Smooth muscle cell (in vitro differentiated cells): ENCODE measurements at regions not wholly inside any gene's neighbourhood (a gene's known extent, or its start where the extent isn't known, plus 50 kb on each side); places are given as distances from the start of the nearest gene placed in this dataset.

Source experiments
- DNase-seq: peaks from one replicate; lab custom pipeline; 2025; ENCODE audit not compliant: unreplicated experiment; lab: John Stamatoyannopoulos, UW
- H2AFZ ChIP-seq: fragments of 200-600 bp; sonication (generic); 2 replicates; pipeline ENCODE4 v1.6.0; 2016; ENCODE audit warnings: antibody characterized with exemption, low read depth, mild to moderate bottlenecking
- H3F3A ChIP-seq: fragments of 200-600 bp; sonication (generic); 2 replicates; pipeline ENCODE4 v1.6.0; 2017; ENCODE audit warnings: antibody characterized with exemption, low read depth
- H3K27ac ChIP-seq: fragments of 200-600 bp; sonication (generic); 2 replicates; pipeline ENCODE4 v1.5.1; 2016; ENCODE audit warnings: low read depth, mild to moderate bottlenecking
- H3K27me3 ChIP-seq: fragments of 200-600 bp; sonication (generic); 2 replicates; pipeline ENCODE4 v1.6.1; 2016; ENCODE audit warnings: low read depth, mild to moderate bottlenecking
- H3K36me3 ChIP-seq: fragments of 200-600 bp; sonication (generic); 2 replicates; pipeline ENCODE4 v1.5.1; 2016; ENCODE audit warnings: low read depth
- H3K4me1 ChIP-seq: fragments of 200-600 bp; sonication (generic); 2 replicates; pipeline ENCODE4 v1.5.1; 2016; ENCODE audit warnings: low read depth
- H3K4me2 ChIP-seq: fragments of 200-600 bp; sonication (generic); 2 replicates; pipeline ENCODE4 v1.6.0; 2016; ENCODE audit warnings: mild to moderate bottlenecking
- H3K4me3 ChIP-seq: fragments of 200-600 bp; sonication (generic); 2 replicates; pipeline ENCODE4 v1.5.1; 2016; ENCODE audit warnings: mild to moderate bottlenecking
- H3K79me2 ChIP-seq: fragments of 200-600 bp; sonication (generic); 2 replicates; pipeline ENCODE4 v1.6.0; 2016; ENCODE audit warnings: low read depth, mild to moderate bottlenecking
- H3K9ac ChIP-seq: fragments of 200-600 bp; sonication (generic); 2 replicates; pipeline ENCODE4 v1.6.0; 2016; ENCODE audit warnings: low read depth
- H3K9me3 ChIP-seq: fragments of 200-600 bp; sonication (generic); replicated peaks from 2 replicates; pipeline ENCODE4 v1.5.1; 2016; ENCODE audit warnings: low read depth
- H4K20me1 ChIP-seq: fragments of 200-600 bp; sonication (generic); 2 replicates; pipeline ENCODE4 v1.6.0; 2016; ENCODE audit warnings: low read depth
- CTCF ChIP-seq: fragments of 200-600 bp; sonication (generic); IDR thresholded peaks from 2 replicates; pipeline ENCODE4 v1.5.1; 2017; ENCODE audit warnings: borderline replicate concordance, mild to moderate bottlenecking, antibody characterized with exemption; ENCODE audit not compliant: insufficient read depth, poor library complexity, severe bottlenecking
- WGBS: methylation state at CpG from one replicate; pipeline ENCODE4 v1.1.7; 2016; ENCODE audit warnings: low lambda C conversion rate; 5-methylcytosine and 5-hydroxymethylcytosine counted together

- no peak overlapping the region for H3K9ac ChIP-seq
- H3F3A ChIP-seq: no peaks in the 10 kb centered on the region
- 81% methylated on average over 5 of the region's 5 CpGs for WGBS
- no peaks in the 10 kb centered on the region for H3K4me1 ChIP-seq
- H4K20me1 ChIP-seq: no peaks in the 10 kb centered on the region
- no peak overlapping the region for H2AFZ ChIP-seq
- no peak overlapping the region for H3K4me3 ChIP-seq
- no peak for DNase-seq
- no peak overlapping the region for H3K4me2 ChIP-seq
- no peak overlapping the region for H3K27ac ChIP-seq
- no peaks in the 10 kb centered on the region for H3K36me3 ChIP-seq
- H3K79me2 ChIP-seq: no peaks in the 10 kb centered on the region
- H3K27me3 ChIP-seq: no peaks in the 10 kb centered on the region
- H3K9me3 ChIP-seq: no peaks in the 10 kb centered on the region
- no peak for TF ChIP-seq CTCF
Measured at GRCh38 chr11:86726770-86727504, 54.5 kb upstream of the ME3 start.

GRCh38 chr11:86726118-86726753, 53.8 kb upstream of the ME3 start:
- Histone ChIP-seq H3K36me3 (no peaks in the 10 kb centered on the region), H4K20me1 (no peaks in the 10 kb centered on the region), H3K4me1 (no peaks in the 10 kb centered on the region), H3K27ac (peak overlapping the region; percentile 62), H3K4me3 (no peak overlapping the region), H2AFZ (no peak overlapping the region), H3K79me2 (no peaks in the 10 kb centered on the region), H3F3A (no peaks in the 10 kb centered on the region), H3K27me3 (no peaks in the 10 kb centered on the region), H3K4me2 (no peak overlapping the region), H3K9me3 (no peaks in the 10 kb centered on the region), H3K9ac (no peak overlapping the region)
- WGBS: 85% methylated on average over 2 of the region's 2 CpGs
- no peak for TF ChIP-seq CTCF
- DNase-seq: no peak

GRCh38 chr11:86724137-86724536, 51.7 kb upstream of the ME3 start:
- DNase-seq: no peak
- Histone ChIP-seq H3K4me3 (no peak overlapping the region), H3K4me1 (peaks cover 12% of the 10 kb centered on the region), H3F3A (peaks cover 3% of the 10 kb centered on the region), H3K27ac (no peak overlapping the region), H2AFZ (no peak overlapping the region), H3K4me2 (no peak overlapping the region), H3K36me3 (no peaks in the 10 kb centered on the region), H3K9ac (no peak overlapping the region), H3K9me3 (no peaks in the 10 kb centered on the region), H3K79me2 (no peaks in the 10 kb centered on the region), H3K27me3 (no peaks in the 10 kb centered on the region), H4K20me1 (no peaks in the 10 kb centered on the region)
- no peak for TF ChIP-seq CTCF

- Histone ChIP-seq H3K9ac (no peak overlapping the region), H3F3A (peaks cover 3% of the 10 kb centered on the region), H3K27ac (no peak overlapping the region), H3K4me1 (peaks cover 12% of the 10 kb centered on the region), H3K79me2 (no peaks in the 10 kb centered on the region), H3K27me3 (no peaks in the 10 kb centered on the region), H2AFZ (no peak overlapping the region), H3K4me3 (no peak overlapping the region), H4K20me1 (no peaks in the 10 kb centered on the region), H3K9me3 (no peaks in the 10 kb centered on the region), H3K4me2 (no peak overlapping the region), H3K36me3 (no peaks in the 10 kb centered on the region)
- no peak for TF ChIP-seq CTCF
- 100% methylated on average over 1 of the region's 1 CpG for WGBS
- DNase-seq: no peak
Measured at GRCh38 chr11:86723281-86723680, 50.9 kb upstream of the ME3 start.
